AG08396 (cell line): ENCODE measurements at regions not wholly inside any gene's neighbourhood (a gene's known extent, or its start where the extent isn't known, plus 50 kb on each side); places are given as distances from the start of the nearest gene placed in this dataset.
"Not testable (repeated sequence)": the region's sequence is repeated elsewhere in the genome, so short reads cannot be mapped to it uniquely, and the experiment has no call there.

ENCODE experiments used
- DNase-seq: peaks from one replicate; pipeline ENCODE4 v3.0.0; 2012; ENCODE audit warnings: low spot score, mixed read lengths

DNA sequence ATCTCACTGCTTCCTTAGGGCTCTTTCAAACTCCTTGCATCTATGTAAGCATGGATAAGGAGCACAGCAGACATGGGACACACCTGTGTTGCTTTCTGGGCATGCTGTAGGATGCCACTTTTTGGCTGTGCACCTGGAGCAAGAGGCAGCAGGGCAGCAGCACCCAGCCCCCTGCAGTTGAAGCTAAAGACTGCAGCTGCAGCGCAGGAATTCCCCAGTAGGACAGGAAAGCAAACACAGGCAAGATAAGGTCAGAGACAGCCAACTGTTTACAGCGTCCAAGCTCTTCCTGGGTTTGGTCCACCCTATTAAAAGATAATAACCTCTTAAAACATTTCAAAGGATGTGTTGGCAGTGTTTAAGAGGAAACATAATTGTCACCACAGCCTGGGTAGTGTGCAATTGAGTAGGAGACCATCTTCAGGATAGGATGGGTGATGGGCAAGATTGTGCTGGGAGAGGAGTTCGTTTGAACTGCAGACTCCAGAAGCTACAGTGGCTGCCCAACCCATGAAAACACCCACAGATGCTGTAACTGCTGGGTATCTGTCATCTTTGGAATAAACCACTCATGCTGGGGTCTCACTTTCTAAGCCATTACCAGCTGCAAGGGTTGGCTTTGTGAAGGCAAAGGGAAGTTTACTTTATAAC is 242.3 kb upstream of the PLGLB1 start:
- DNase-seq: not testable (repeated sequence)

DNA sequence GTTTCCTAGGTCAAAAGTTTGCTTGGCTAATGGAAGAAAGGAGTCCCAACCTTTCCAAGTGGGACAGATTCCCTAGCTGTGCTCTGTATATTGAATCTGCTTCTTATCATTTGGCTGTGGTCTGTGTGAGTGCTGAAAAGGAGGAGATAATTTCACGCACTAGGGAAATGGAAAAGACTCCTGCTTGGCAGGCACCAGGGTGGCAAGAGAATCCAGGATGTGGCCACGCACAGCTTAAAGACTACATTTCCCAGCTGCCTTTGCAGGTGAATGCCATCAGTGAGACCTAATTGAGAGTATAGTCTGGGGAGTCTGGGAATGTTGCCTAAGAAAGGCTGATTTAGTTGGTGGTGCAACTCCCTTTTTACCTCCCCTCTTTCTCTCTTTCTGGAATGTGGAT is 253.5 kb upstream of the PLGLB1 start:
- not testable (repeated sequence) for DNase-seq

DNA sequence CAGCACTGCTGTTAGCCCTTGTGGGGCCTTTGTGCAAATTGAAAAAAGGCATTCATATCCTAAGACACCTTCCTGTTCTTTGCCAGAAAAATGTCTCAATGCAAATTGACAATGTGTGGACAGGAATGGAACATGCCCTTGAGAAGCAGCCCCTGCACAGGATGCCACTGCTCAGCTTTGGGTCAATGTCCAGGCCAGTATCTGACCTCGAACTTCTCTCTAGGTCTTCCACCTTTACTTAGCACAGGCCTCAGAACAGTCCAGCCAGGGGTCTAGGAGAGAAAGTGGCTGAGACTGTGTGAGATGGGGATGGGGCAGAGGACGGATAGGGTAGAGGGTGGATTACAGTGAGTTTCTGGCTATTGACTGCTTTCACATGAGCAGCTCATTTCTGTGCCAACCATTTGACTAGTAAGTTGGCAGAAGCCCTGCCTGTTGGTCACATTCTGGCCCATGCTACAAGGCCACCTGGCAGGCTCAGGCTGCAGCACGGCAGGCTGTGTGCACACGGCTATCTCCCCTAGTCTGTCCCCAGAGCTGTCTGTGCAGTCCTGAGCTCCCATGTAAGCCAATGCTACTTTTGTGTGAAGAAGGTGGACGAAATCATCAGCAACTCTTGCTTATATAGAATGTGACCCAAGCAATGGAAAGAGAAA is 254.5 kb upstream of the PLGLB1 start:
- not testable (repeated sequence) for DNase-seq

GRCh38 chr2:87276673-87277072 is 255.0 kb upstream of the PLGLB1 start:
- not testable (repeated sequence) for DNase-seq

DNA sequence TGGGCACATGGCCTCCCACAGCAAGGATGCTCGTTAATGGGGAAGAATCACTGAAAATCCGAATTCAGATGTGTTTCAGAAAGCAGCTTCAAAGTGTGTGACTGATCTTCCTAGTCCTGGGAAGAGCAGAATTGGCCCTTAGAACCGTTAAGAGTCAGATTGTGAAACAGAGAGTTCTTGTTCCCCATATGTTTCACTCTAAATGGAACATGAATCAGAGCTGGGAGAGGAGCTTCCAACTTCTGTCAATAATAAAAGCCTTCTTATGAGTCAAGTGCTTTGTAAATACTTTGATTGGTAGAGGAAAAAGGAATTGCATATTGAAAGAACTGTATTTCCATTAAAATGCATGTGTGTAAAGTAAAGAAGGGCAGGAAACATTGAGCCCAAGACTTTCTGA is 256.1 kb upstream of the PLGLB1 start:
- not testable (repeated sequence) for DNase-seq

GRCh38 chr2:87280596-87281355 is 259.1 kb upstream of the PLGLB1 start:
- DNase-seq: not testable (repeated sequence)

DNA sequence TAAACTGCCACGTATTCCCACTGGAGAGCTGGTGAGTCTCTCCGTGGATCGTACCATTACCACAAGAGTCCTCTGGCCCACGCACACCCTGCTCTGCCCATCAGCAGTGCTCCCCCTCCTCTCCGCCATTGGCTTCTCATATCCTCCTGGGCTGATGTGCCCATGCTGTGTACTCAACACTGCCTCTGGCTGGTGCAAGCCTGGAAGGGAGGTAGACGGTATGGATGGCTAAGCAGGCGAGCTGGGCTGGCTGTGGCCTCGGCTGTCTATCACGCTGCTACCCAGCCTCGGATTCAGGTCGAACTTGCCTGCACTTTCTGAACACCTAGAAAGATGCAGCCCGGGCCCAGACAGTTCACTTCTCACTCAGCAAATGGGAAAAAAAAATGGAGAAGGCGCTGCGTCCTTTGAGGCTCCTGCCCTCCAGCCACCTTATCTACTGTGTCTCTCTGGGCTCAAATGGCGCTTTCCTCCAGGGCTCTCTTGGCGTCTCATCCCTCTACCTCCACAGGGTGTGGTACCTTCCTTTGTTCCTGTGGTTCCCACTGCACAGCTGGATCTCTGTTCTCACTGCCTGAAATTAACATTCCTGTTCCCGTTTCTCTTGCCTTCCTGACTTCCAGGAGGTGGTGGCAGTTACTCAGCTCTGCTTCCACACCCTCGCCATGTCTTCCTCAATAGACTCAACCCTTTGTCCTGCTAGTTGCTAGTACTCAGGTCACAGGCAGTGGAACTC is 262.3 kb upstream of the PLGLB1 start:
- DNase-seq: not testable (repeated sequence)

GRCh38 chr2:87284471-87284772 is 262.8 kb upstream of the PLGLB1 start:
- DNase-seq: not testable (repeated sequence)

GRCh38 chr2:87285139-87285538 is 263.5 kb upstream of the PLGLB1 start:
- DNase-seq: not testable (repeated sequence)

DNA sequence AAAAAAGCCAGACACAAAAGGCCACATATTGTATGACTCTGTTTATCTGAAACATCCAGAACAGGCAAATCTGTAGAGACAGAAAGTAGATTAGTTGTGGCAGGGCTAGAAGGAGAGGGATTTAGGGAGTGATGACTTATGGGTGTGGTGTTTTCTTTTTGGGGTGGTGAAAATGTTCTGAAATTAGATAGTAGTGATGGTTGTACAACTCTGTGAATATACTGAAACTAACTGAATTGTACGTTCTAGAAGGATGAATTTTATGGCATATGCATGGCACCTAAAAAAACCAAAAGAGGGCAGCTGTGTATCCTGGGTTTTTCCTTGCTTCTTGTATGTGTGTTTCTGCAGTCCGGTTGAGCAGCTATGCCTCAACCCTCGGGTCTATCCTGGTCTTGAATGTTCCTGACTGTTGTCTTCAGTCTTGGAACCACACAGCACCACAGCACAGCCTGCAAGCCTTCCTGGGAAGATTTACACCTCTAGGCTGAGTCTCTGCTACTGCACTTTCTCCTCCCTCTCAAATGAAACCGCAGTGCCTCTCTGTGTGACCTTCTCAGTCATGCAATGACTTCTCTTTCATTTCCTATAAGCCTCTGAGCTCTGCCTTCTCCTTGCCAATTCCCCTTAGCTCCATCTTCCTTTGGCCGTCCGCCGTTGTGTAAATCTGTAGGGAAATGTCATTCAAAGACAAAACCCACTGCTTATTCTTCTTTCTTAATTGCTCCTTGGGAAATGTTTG is 269.1 kb upstream of the PLGLB1 start:
- not testable (repeated sequence) for DNase-seq

DNA sequence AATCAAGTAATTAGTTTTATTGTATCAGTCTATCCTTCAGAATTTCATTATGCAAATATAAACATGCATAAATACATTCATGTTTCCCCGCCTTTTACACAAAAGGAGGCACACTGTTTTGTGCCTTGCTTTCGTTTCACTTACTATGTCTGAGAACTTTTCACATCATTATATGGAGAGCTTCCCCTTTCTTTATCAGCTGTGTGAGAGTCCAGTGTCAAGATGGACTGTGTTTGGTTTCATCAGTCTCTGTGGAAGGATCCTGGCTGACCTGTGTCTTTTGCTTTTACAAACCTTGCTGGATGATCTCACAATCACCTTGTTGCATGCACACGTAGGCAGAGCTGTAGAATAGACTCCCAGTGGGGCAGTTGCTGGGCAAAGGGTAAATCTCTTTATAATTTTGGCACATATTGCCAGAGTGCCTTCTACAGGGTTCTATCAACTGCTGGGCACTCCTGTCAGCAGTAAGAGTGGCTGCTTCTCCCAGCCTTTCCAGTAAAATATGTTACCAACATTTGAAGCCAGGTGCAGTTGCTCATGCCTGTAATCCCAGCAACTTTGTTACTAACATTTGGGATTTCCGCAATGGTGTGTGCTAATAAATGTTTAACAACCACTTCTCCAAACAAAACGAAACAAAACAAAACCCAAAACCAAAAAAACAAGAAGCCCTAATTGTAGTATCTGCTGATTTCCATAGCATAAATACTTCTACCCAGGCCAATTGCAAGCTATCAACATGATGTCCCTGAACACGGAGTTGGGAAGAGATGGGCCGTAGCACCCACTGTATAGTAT is 270.0 kb upstream of the PLGLB1 start:
- not testable (repeated sequence) for DNase-seq

GRCh38 chr2:87293931-87294594 is 272.4 kb upstream of the PLGLB1 start:
- not testable (repeated sequence) for DNase-seq

DNA sequence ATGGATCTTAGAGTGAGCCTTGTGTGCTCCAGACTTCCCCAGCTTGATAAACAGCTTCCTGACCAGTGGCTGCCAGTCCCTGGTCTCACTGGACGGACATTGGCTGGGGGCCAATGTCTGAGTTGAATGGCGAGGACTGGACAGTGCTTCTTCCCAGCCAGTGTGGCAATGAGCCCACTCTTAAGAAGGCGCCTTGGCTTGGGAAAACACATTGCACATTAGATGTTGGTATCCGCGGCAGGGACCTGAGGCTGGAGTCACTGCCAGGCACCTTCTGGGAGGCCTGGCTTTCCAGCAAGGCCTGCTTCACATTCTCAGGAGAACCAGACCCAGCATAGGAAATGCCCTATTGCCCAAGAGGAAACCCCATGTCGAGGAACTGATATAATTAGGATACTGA is 273.5 kb upstream of the PLGLB1 start:
- DNase-seq: not testable (repeated sequence)

DNA sequence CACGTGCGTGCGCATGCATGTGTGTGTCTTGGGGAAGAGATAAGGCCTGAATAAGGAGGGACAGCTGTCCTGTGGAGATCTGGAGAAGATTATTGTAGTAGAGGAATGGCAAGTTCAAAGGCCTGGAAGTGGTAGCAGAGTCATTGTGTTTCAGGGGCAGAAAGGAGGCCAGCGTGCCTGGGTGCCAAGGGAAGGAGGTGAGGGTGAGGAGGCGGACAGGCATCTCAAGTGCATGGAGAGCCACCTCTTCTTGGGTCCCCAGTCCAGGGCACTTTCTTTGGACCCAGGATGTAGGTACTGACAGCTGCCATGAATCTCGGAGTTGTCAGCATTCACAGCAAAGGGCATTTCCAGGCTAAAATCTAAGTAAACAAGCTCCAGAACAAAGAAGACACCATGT is 279.7 kb upstream of the PLGLB1 start:
- DNase-seq: not testable (repeated sequence)

GRCh38 chr2:87301871-87302270 is 280.2 kb upstream of the PLGLB1 start:
- DNase-seq: not testable (repeated sequence)

DNA sequence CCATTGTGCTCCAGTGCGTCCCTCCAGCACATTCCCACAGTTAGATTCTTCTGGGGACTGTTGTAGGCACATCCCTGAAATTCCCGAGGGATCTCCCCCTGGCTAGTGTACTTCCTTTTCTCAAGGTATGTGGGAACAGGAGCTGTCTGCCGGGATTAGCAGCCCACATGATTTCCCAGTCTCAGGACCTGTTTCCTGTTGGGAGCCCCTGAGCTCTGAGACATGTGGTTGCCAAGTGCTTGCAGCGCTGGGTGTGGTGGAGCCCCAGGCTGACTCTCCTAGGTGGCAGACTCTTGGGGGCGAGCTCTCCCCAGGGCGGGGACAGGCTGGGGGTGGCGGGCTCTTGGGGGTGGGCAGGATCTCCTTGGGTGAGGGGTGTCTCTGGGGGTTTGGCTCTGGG is 287.0 kb upstream of the PLGLB1 start:
- not testable (repeated sequence) for DNase-seq

DNA sequence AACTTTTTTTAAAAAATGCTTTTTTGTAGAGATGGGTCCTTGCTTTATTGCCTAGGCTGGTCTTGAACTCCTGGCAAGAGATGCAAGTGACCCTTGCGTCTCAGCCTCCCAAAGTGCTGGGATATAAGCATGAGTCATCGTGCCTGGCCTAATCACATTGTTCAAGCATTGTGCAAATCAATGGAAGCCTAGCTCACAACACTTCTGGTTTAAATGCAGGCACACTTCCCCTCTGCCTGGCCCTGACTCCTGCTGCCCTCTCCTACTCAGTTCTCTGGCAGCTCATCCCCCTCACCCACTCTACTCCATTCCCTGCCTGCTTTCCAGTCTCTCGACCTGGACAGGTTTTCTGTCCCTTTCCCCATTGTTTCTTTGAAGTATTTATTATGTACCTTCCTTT is 288.1 kb upstream of the PLGLB1 start:
- DNase-seq: not testable (repeated sequence)

DNA sequence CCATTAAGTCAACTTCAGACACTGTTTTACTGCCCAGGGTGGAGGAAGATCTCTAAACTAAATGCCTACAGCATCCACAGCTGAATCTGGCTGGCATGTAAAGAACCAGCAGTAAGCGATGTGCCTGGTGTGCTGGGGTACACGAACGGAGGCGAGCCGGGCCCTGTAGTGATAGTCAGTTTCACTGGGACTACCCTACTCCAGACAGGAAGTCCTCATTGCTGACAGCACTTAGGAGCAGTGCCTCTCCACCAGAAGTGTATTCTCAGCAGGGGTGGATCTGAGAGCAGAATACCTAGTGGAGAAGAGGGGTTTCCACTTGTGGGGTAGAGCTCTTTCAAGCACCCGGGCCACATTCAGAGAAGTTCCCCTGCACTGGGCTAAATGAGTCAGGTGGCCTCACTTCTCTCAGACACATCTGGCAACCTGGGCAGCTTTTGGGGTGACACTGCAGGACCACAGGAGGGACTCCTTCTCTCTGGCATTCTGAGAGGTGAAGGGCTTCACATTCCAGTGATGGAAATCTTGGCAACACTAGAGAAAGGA is 290.3 kb upstream of the PLGLB1 start:
- not testable (repeated sequence) for DNase-seq

GRCh38 chr2:87314622-87315021 is 293.0 kb upstream of the PLGLB1 start:
- DNase-seq: not testable (repeated sequence)
